Lung (tissue), 11 donors: ENCODE measurements at regions not wholly inside any gene's neighbourhood (a gene's known extent, or its start where the extent isn't known, plus 50 kb on each side); places are given as distances from the start of the nearest gene placed in this dataset.

Source experiments
- ATAC-seq: fragments of 200-7000 bp; cut with Tn5 transposase; one replicate; pipeline ENCODE4 v1.9.1; 2020; ENCODE audit warnings: moderate number of reproducible peaks; ENCODE audit not compliant: insufficient read depth, low FRiP score
- DNase-seq, 3 donors: peaks; one replicate each; pipeline ENCODE4 v3.0.0-alpha.2; 2013 to 2017
- H3K27ac ChIP-seq, 2 donors: one replicate each; pipeline ENCODE4 v1.5.1; 2013; ENCODE audit warnings: mild to moderate bottlenecking in 2 of 2, moderate library complexity in 2 of 2, control low read depth in 1 of 2, inconsistent platforms in 1 of 2, low read depth in 1 of 2, low read length in 1 of 2
- H3K27me3 ChIP-seq, 3 donors: one replicate each; pipeline ENCODE4 v1.5.1; 2013; ENCODE audit warnings: low read length in 2 of 3; ENCODE audit not compliant: control insufficient read depth in 3 of 3, insufficient read depth in 3 of 3
- H3K36me3 ChIP-seq, 4 donors: one replicate each; pipeline ENCODE4 v1.5.1; 2013; ENCODE audit warnings: low read length in 4 of 4, mild to moderate bottlenecking in 1 of 4, moderate library complexity in 1 of 4; ENCODE audit not compliant: control insufficient read depth in 4 of 4, insufficient read depth in 4 of 4
- H3K4me1 ChIP-seq, 5 donors: one replicate each; pipeline ENCODE4 v1.5.1; 2013; ENCODE audit warnings: low read length in 5 of 5, mild to moderate bottlenecking in 2 of 5, moderate library complexity in 1 of 5; ENCODE audit not compliant: control insufficient read depth in 5 of 5, insufficient read depth in 5 of 5
- H3K4me3 ChIP-seq: one replicate; pipeline ENCODE4 v1.5.1; 2013; ENCODE audit warnings: mild to moderate bottlenecking, control low read depth, moderate library complexity
- H3K9ac ChIP-seq, 2 donors: one replicate each; pipeline ENCODE4 v1.5.1; 2013; ENCODE audit warnings: low read length in 2 of 2, control low read depth in 1 of 2; ENCODE audit not compliant: insufficient read depth in 1 of 2
- H3K9me3 ChIP-seq, 4 donors: one replicate each; pipeline ENCODE4 v1.5.1; 2013; ENCODE audit warnings: low read length in 3 of 4, mild to moderate bottlenecking in 1 of 4, moderate library complexity in 1 of 4; ENCODE audit not compliant: control insufficient read depth in 4 of 4, insufficient read depth in 3 of 4
- WGBS, 2 donors: extraction: QIAGEN DNeasy Blood & Tissue Kit; methylation state at CpG; one replicate each; pipeline ENCODE4 v1.1.7; 2013; 5-methylcytosine and 5-hydroxymethylcytosine counted together
- TF ChIP-seq, protein P1 (sequence below): IDR thresholded peaks from 2 replicates; pipeline ENCODE4 v1.5.1; 2012; ENCODE audit warnings: mild to moderate bottlenecking; ENCODE audit errors: control extremely low read depth, extremely low read depth
- donor health status: control.
- donor health status: control.
- donor health status: Bipolar disorder and iron deficiency.
- donor health status: healthy.
- donor health status: DM: yes; HTN: yes; CAD: no.

DNA sequence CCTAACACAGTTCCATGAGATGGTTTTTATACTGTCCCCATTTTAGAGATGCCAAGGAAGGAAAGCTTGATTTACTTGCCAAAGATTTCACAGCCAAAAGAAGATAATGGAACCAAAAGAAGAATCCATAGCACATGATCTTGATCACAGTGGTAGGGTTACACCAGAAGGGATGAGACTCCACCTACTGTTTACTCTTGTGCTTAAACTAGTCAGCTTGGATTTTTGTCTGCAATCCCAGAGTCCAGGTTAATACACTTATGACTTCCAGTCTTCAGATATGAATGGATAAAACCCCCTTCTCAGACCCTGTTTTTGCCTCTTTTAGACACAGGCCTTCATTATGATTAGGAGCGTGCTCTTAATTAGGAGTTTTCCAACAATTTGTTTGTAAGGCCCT lies 454.2 kb downstream of the AEBP2 start:
- no peaks in the 10 kb centered on the region for H3K27me3 ChIP-seq
- no peak overlapping the region for H3K4me3 ChIP-seq
- TF ChIP-seq, protein P1, sequence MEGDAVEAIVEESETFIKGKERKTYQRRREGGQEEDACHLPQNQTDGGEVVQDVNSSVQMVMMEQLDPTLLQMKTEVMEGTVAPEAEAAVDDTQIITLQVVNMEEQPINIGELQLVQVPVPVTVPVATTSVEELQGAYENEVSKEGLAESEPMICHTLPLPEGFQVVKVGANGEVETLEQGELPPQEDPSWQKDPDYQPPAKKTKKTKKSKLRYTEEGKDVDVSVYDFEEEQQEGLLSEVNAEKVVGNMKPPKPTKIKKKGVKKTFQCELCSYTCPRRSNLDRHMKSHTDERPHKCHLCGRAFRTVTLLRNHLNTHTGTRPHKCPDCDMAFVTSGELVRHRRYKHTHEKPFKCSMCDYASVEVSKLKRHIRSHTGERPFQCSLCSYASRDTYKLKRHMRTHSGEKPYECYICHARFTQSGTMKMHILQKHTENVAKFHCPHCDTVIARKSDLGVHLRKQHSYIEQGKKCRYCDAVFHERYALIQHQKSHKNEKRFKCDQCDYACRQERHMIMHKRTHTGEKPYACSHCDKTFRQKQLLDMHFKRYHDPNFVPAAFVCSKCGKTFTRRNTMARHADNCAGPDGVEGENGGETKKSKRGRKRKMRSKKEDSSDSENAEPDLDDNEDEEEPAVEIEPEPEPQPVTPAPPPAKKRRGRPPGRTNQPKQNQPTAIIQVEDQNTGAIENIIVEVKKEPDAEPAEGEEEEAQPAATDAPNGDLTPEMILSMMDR = no peak
- H3K36me3 ChIP-seq = no peaks in the 10 kb centered on the region
- H3K9me3 ChIP-seq = no peaks in the 10 kb centered on the region
- H3K4me1 ChIP-seq = peaks cover 0 to 2% (median 0%) of the 10 kb centered on the region in 5 donors
- no peak for ATAC-seq
- no peak for DNase-seq
- H3K27ac ChIP-seq = no peak overlapping the region
- H3K9ac ChIP-seq = no peak overlapping the region
- 82 to 94% methylated on average over 1 of the region's 1 CpG for WGBS, 2 donors

DNA sequence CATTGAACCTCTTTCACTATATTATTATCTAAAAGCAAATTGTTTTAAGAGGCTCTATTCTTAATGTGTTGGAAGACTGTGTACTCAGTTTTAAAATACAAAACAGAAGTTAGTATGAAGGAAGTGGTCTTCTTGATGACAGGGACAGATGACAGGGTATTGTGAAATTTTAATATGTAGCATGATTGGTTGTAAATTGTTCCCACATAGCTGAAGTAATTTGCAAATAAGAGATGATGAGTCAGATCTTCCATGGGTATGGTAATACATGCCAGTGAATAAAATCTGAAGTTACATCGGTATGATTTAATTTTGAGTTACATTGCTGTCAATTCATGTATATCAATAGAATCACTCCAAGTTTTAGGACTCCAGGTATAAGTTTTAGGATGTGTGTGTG lies 454.8 kb downstream of the AEBP2 start:
- no peak for ATAC-seq
- 63% methylated on average over 1 of the region's 1 CpG for WGBS, 2 donors
- Histone ChIP-seq H3K9ac (no peak overlapping the region), H3K9me3 (no peaks in the 10 kb centered on the region), H3K27ac (no peak overlapping the region), H3K4me1 (no peaks in the 10 kb centered on the region), H3K36me3 (no peaks in the 10 kb centered on the region), H3K4me3 (no peak overlapping the region), H3K27me3 (no peaks in the 10 kb centered on the region)
- TF ChIP-seq, protein P1 = no peak
- DNase-seq = no peak

DNA sequence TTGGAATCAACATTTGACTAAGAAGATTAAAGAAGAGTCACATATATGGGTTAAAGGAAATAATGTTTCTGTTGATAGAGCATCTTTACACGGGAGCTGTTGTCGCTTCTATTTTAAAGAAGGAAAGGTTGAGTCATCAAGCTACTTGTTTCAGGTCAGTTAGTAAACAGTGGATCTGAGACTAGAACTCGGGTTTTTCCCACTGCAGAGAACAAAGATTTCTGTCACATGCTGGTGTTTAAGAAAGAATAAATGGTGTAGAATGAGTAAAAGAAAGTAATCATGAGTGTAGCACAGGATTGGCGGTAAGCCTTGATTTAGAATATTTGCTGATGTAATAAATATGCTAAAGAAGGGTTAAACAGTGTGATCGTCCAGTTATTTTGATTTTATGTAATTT lies 455.5 kb downstream of the AEBP2 start:
- WGBS, 2 donors = 66 to 84% methylated on average over 5 of the region's 5 CpGs
- Histone ChIP-seq H3K27me3 (no peaks in the 10 kb centered on the region), H3K9ac (no peak overlapping the region), H3K9me3 (no peaks in the 10 kb centered on the region), H3K4me1 (no peaks in the 10 kb centered on the region), H3K4me3 (no peak overlapping the region), H3K27ac (no peak overlapping the region), H3K36me3 (no peaks in the 10 kb centered on the region)
- TF ChIP-seq, protein P1 = no peak
- ATAC-seq (no peak), DNase-seq (no peak)

GRCh38 chr12:19895246-19896020 lies 456.1 kb downstream of the AEBP2 start:
- Histone ChIP-seq H3K4me3 (no peak overlapping the region), H3K27me3 (no peaks in the 10 kb centered on the region), H3K36me3 (no peaks in the 10 kb centered on the region), H3K9me3 (no peaks in the 10 kb centered on the region), H3K27ac (no peak overlapping the region), H3K9ac (no peak overlapping the region), H3K4me1 (no peaks in the 10 kb centered on the region)
- ATAC-seq (no peak), DNase-seq (no peak)
- TF ChIP-seq, protein P1 = no peak
- 70 to 84% methylated on average over 2 of the region's 2 CpGs for WGBS, 2 donors
